ENCODE measurements at regions not wholly inside any gene's neighbourhood (a gene's known extent, or its start where the extent isn't known, plus 50 kb on each side); places are given as distances from the start of the nearest gene placed in this dataset.

DNA sequence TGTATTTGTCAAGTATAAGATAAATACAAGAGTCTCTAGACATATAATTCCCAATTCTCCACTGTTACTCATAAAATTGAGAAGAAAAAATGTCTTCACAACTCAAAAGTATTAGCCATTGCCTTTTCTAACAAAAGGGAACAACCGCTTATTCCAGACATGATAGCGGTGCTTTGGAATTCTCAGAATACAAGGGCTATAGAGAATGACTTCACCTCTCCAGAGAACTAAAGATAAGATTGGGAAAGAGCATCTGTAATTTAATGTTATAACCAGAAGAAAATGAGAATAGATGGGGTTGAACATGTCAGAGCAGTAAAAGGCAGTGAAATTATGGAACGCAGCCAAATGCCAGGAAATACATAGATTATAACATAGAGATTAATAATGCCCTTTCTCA lies 730.8 kb downstream of the C6orf118 start:
- TF ChIP-seq, protein P1, sequence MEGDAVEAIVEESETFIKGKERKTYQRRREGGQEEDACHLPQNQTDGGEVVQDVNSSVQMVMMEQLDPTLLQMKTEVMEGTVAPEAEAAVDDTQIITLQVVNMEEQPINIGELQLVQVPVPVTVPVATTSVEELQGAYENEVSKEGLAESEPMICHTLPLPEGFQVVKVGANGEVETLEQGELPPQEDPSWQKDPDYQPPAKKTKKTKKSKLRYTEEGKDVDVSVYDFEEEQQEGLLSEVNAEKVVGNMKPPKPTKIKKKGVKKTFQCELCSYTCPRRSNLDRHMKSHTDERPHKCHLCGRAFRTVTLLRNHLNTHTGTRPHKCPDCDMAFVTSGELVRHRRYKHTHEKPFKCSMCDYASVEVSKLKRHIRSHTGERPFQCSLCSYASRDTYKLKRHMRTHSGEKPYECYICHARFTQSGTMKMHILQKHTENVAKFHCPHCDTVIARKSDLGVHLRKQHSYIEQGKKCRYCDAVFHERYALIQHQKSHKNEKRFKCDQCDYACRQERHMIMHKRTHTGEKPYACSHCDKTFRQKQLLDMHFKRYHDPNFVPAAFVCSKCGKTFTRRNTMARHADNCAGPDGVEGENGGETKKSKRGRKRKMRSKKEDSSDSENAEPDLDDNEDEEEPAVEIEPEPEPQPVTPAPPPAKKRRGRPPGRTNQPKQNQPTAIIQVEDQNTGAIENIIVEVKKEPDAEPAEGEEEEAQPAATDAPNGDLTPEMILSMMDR (IDR thresholded peaks at IDR 0.05; ENCODE audit: extremely low read depth, missing control alignments): no peak
- DNase-seq (ENCODE audit: low spot score): no peak

DNA sequence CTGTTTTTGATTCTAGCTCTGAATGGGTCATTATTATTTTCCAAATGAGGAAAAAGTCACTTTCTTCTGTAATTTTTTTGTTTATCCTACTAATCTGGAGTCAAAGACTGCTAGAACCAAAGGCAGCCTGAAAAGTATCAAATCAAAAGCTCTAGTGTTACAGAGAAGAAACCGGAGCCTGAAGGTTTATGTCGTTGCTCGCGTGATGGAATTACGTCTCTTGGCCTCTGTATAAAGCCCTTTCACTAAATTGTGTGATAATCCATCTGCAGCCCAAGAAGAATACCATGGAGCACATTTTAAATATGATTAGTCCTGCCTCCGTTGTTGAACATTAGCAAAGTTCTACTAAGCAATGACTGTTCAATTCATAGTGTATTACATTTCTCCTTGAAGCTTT lies 738.6 kb downstream of the C6orf118 start:
- DNase-seq (ENCODE audit: low spot score): no peak
- TF ChIP-seq, protein P1 (IDR thresholded peaks at IDR 0.05; ENCODE audit: extremely low read depth, missing control alignments): no peak

DNA sequence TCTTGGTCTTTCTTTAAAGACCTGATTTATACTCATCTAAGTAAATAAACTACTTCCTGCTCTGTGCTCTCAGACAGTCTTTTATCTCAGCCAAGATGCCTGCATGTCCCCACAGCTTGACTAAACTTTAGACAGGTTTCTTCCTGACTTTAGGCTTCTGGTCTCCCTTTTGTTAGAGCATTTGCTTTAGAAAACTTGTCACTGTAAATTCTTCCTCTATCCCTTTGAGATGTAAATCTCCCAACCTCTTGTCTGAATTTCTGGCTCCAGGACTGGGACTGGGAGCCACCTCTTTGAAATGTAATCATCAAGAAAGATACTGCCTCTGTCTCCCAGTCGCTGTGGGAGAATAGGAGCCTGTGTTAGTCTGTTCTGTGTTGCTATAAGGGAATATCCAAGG lies 739.9 kb downstream of the C6orf118 start:
- no peak for DNase-seq (ENCODE audit: low spot score)
- TF ChIP-seq, protein P1 (IDR thresholded peaks at IDR 0.05; ENCODE audit: extremely low read depth, missing control alignments): no peak

DNA sequence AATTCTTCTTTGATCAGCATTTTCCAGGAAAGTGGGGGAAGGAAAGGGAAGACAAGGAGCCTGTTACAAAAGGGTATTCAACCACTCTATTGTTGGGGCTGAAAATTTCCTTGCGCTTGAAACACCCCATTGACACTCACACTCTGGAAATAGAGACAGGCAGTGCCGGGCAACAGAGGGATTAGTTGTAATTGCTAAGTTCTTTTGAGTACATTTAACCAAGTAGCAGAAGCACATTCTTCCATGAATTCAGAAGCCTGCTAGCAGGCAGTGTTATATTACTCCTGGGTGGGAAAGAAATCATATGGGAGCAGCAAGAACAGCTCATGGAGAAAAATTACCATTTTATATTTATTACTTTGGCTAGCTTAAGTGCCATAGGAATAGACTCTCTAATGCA lies 745.5 kb downstream of the C6orf118 start:
- TF ChIP-seq, protein P1 (IDR thresholded peaks at IDR 0.05; ENCODE audit: extremely low read depth, missing control alignments): no peak
- no peak for DNase-seq (ENCODE audit: low spot score)

DNA sequence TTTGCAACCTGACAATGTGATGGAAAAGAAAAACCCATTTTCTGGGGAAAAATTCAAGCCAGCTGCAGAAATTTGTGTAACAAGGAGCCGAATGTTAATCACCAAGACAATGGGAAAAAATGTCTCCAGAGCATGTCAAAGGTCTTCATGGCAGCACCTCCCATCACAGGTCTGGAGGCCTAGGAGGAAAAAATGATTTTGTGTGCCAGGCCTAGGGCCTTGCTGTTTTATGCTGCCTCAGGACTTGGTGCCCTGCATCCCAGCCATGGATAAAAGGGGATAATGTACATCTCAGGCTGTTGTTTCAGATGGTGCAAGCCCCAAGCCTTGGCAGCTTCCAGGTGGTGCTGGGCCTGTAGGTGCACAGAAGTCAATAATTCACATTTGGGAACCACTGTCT lies 747.7 kb downstream of the C6orf118 start:
- TF ChIP-seq, protein P1 (IDR thresholded peaks at IDR 0.05; ENCODE audit: extremely low read depth, missing control alignments): no peak

DNA sequence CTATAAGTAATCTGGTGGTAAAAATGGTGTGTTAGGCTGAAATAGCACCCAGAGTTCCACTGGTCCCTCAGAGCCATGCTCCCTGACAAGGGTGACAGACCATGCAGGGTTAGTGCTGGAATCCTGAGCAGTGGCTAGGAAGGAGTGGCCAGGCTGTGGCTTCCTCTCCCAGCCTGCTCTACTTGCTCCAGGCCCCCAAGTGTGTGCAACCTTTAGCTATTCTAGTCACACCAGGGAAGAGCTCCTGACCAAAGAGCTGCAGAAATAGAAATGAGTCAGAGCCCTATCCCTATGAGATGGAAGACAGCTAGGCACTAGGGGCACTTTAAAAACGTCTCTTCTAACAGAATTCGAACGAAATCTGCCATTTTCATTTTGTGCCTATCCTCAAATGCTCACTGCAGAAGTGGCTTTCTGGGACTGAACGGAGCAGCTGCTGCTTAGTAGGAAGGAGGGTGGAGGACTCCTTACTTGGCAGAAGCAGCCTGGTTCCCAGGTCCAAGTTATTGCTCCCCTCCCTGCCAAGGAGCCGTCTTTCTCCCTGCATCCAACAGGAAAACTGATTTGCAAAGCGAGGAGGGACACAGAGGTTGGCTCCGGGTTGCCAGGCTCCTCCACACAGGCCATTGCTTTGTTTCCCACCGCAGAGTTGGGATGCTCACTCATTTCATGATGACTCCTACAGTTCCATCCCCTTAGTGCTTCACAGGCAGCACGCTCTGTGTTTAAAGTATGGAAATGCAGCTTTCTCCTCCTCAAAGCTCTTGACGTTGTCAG lies 754.5 kb downstream of the C6orf118 start:
- TF ChIP-seq, protein P1 (IDR thresholded peaks at IDR 0.05; ENCODE audit: extremely low read depth, missing control alignments): no peak
- DNase-seq (ENCODE audit: low spot score): no peak

More for the DNA sequence above, 747.7 kb downstream of the C6orf118 start:
- DNase-seq (ENCODE audit: low spot score): no peak

DNA sequence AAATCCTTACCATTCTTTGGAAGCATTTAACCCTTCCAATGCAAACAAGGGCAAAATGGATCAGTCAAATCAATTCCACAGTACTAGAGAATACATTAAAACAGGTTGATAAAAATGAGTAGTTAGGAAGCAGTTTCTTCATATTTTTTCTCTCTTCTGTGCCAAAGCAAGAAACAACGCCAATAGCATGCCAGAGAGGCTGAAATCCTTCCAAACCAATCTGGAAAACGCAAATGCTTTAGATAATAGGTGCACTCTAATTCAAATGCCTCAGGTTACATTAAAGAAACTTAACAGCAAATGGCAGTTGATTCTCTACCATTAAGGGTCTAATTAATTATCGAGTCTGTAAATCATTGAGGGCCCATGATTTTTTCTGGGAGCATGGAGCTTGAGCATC lies 755.2 kb downstream of the C6orf118 start:
- DNase-seq (ENCODE audit: low spot score): no peak
- TF ChIP-seq, protein P1 (IDR thresholded peaks at IDR 0.05; ENCODE audit: extremely low read depth, missing control alignments): no peak

Measured in GM20000 (cell line).